ENCODE measurements at regions not wholly inside any gene's neighbourhood (a gene's known extent, or its start where the extent isn't known, plus 50 kb on each side); places are given as distances from the start of the nearest gene placed in this dataset.

DNA sequence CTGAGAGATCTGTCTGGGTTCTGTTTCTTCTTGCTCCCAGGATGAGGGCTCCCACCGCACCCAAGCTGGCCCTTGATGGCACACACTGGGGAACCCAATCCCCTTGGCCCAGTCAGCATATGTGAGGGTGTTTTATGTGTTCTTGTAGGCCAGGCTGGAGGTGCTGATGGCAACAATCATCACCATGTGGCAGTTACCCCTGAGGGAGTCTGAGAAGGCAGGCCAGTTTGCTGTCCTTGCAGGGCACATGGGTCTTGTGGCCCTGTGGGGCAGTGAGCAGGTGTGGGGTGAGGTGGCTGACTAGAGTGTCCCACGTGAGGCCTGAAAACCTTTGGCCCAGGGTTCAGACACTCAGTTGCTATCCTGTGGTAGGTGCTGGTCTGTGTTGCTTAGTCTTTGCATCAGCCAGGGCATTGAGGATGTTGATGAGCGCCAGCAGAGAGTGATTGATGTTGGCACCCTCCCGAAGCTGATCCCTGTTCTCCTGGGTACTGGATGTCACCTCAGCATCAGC lies 2183.0 kb downstream of the TP53TG3F start:
- no peak overlapping the region for H3K9ac ChIP-seq (ENCODE audit: low read length)
- H3K4me3 ChIP-seq (ENCODE audit: control extremely low read depth in 1 of 5, extremely low read depth in 1 of 5, insufficient read depth in 1 of 5, low read depth in 2 of 5, low read length in 4 of 5) = no peak overlapping the region
- H3K4me1 Mint-ChIP-seq = no peaks in the 10 kb centered on the region
- ChIA-PET CTCF (no interaction called here), POLR2A (no interaction called here)
- 60% methylated on average over 4 of the region's 4 CpGs for WGBS (ENCODE audit: insufficient coverage)
- no peaks in the 10 kb centered on the region for H3K36me3 ChIP-seq (replicated peaks in 1 of 2; ENCODE audit: control extremely low read depth in 1 of 2, control insufficient read depth in 1 of 2, extremely low read depth in 1 of 2, insufficient read depth in 2 of 2, low read length in 1 of 2)
- no peak overlapping the region for H3K4me3 Mint-ChIP-seq
- H3K9me3 ChIP-seq (ENCODE audit: control extremely low read depth in 1 of 3, control insufficient read depth in 2 of 3, insufficient read depth in 1 of 3, low read length in 2 of 3) = peaks cover 0 to 58% (median 0%) of the 10 kb centered on the region in 3 donors
- no peaks in the 10 kb centered on the region for H3K27me3 ChIP-seq (replicated peaks in 1 of 4; ENCODE audit: control extremely low read depth in 1 of 4, control insufficient read depth in 3 of 4, insufficient read depth in 4 of 4, low read length in 3 of 4)
- no peak overlapping the region for H3K27ac Mint-ChIP-seq
- peaks cover 2% of the 10 kb centered on the region for H3K9me3 Mint-ChIP-seq (ENCODE audit: insufficient read depth)
- H3K27ac ChIP-seq (ENCODE audit: low read length in 2 of 2) = no peak overlapping the region
- TF ChIP-seq CTCF (IDR thresholded peaks at IDR 0.05) = no peak
- no peak for TF ChIP-seq EZH2 (IDR thresholded peaks at IDR 0.05; ENCODE audit: borderline replicate concordance, insufficient read depth, low read depth, low read length, poor library complexity, severe bottlenecking)
- ATAC-seq (ENCODE audit: low read depth) = no peak
- no peaks in the 10 kb centered on the region for H3K27me3 Mint-ChIP-seq
- H4K20me1 ChIP-seq (ENCODE audit: control insufficient read depth, insufficient read depth, low read length, poor library complexity, severe bottlenecking) = no peaks in the 10 kb centered on the region
- H3K4me1 ChIP-seq (ENCODE audit: control insufficient read depth in 2 of 2, insufficient read depth in 2 of 2, low read length in 2 of 2) = no peaks in the 10 kb centered on the region
- no peak overlapping the region for H3K4me2 ChIP-seq (replicated peaks; ENCODE audit: low read depth, low read length, poor library complexity, severe bottlenecking)
- no peak overlapping the region for H2AFZ ChIP-seq (ENCODE audit: insufficient read depth, low read depth, low read length, poor library complexity, severe bottlenecking)
- H3K79me2 ChIP-seq (ENCODE audit: control insufficient read depth, insufficient read depth, low read length) = no peaks in the 10 kb centered on the region
- intact Hi-C loops (cut with micrococcal nuclease) = no loop called here
- DNase-seq = no peak

DNA sequence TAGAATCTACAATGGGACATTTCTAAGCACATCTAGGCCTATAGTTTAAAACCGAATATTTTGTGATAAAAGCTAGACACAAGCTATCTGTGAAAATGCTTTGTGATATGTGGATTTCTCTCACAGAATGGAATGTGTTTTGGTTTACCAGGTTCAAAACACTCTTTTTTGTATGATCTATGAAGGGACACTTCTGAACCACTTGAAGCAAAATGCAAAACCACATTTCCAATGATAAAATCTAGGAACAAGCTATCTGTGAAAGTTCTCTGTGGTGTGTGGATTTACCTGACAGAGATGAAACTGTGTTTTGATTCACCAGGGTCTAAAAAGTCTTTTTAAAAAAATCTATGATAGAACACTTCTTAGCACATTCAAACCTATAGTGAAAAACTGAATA lies 2192.4 kb downstream of the TP53TG3F start:
- no peak overlapping the region for H2AFZ ChIP-seq (ENCODE audit: insufficient read depth, low read depth, low read length, poor library complexity, severe bottlenecking)
- no peaks in the 10 kb centered on the region for H4K20me1 ChIP-seq (ENCODE audit: control insufficient read depth, insufficient read depth, low read length, poor library complexity, severe bottlenecking)
- H3K27ac ChIP-seq (ENCODE audit: low read length in 2 of 2) = no peak overlapping the region
- no peak overlapping the region for H3K9ac ChIP-seq (ENCODE audit: low read length)
- ATAC-seq (ENCODE audit: low read depth) (no peak), DNase-seq (no peak)
- no peak overlapping the region for H3K4me3 ChIP-seq (ENCODE audit: control extremely low read depth in 1 of 5, extremely low read depth in 1 of 5, insufficient read depth in 1 of 5, low read depth in 2 of 5, low read length in 4 of 5)
- peaks cover 0 to 2% (median 0%) of the 10 kb centered on the region in 3 donors for H3K9me3 ChIP-seq (ENCODE audit: control extremely low read depth in 1 of 3, control insufficient read depth in 2 of 3, insufficient read depth in 1 of 3, low read length in 2 of 3)
- H3K4me3 Mint-ChIP-seq = no peak overlapping the region
- H3K9me3 Mint-ChIP-seq (ENCODE audit: insufficient read depth) = peaks cover 4% of the 10 kb centered on the region
- POLR2A ChIA-PET = no interaction called here
- no peak for TF ChIP-seq EZH2 (IDR thresholded peaks at IDR 0.05; ENCODE audit: borderline replicate concordance, insufficient read depth, low read depth, low read length, poor library complexity, severe bottlenecking)
- no peak for TF ChIP-seq CTCF (IDR thresholded peaks at IDR 0.05)
- no peaks in the 10 kb centered on the region for H3K4me1 ChIP-seq (ENCODE audit: control insufficient read depth in 2 of 2, insufficient read depth in 2 of 2, low read length in 2 of 2)
- no peak overlapping the region for H3K27ac Mint-ChIP-seq
- CTCF ChIA-PET = no interaction called here
- no peaks in the 10 kb centered on the region for H3K27me3 Mint-ChIP-seq
- no CpG with 5 or more reads among the region's 1 CpG for WGBS (ENCODE audit: insufficient coverage)
- no peaks in the 10 kb centered on the region for H3K4me1 Mint-ChIP-seq
- no peaks in the 10 kb centered on the region for H3K79me2 ChIP-seq (ENCODE audit: control insufficient read depth, insufficient read depth, low read length)
- H3K36me3 ChIP-seq (replicated peaks in 1 of 2; ENCODE audit: control extremely low read depth in 1 of 2, control insufficient read depth in 1 of 2, extremely low read depth in 1 of 2, insufficient read depth in 2 of 2, low read length in 1 of 2) = no peaks in the 10 kb centered on the region
- intact Hi-C loops (cut with micrococcal nuclease) = no loop called here
- H3K27me3 ChIP-seq (replicated peaks in 1 of 4; ENCODE audit: control extremely low read depth in 1 of 4, control insufficient read depth in 3 of 4, insufficient read depth in 4 of 4, low read length in 3 of 4) = no peaks in the 10 kb centered on the region
- H3K4me2 ChIP-seq (replicated peaks; ENCODE audit: low read depth, low read length, poor library complexity, severe bottlenecking) = no peak overlapping the region

Data from B cell (primary cell).